ENCODE measurements at regions not wholly inside any gene's neighbourhood (a gene's known extent, or its start where the extent isn't known, plus 50 kb on each side); places are given as distances from the start of the nearest gene placed in this dataset.

- no peak for DNase-seq
- no peak for TF ChIP-seq POLR2A (IDR thresholded peaks at IDR 0.05)
- TF ChIP-seq CTCF (IDR thresholded peaks at IDR 0.05), result no peak
- Histone ChIP-seq H3K4me1 (no peaks in the 10 kb centered on the region), H3K36me3 (no peaks in the 10 kb centered on the region), H3K27me3 (no peaks in the 10 kb centered on the region), H3K27ac (no peak overlapping the region), H3K4me3 (no peak overlapping the region), H3K9me3 (no peaks in the 10 kb centered on the region)
Observed at GRCh38 chr5:51997949-51998348, 614.7 kb downstream of the ISL1 start.

- H3K27me3 ChIP-seq, result no peaks in the 10 kb centered on the region
- H3K27ac ChIP-seq, result no peak overlapping the region
- TF ChIP-seq POLR2A (IDR thresholded peaks at IDR 0.05) (no peak), CTCF (IDR thresholded peaks at IDR 0.05) (peak in 4 of 6 experiments; percentile 28 to 73 (median 64))
- no peaks in the 10 kb centered on the region for H3K4me1 ChIP-seq
- H3K9me3 ChIP-seq, result no peaks in the 10 kb centered on the region
- no peak overlapping the region for H3K4me3 ChIP-seq
- DNase-seq, result no peak
- no peaks in the 10 kb centered on the region for H3K36me3 ChIP-seq
Observed at GRCh38 chr5:52007230-52007858, 624.1 kb downstream of the ISL1 start.

GRCh38 chr5:52010454-52010853, 627.2 kb downstream of the ISL1 start:
- no peaks in the 10 kb centered on the region for H3K4me1 ChIP-seq
- H3K4me3 ChIP-seq, result no peak overlapping the region
- H3K27ac ChIP-seq, result no peak overlapping the region
- no peaks in the 10 kb centered on the region for H3K9me3 ChIP-seq
- TF ChIP-seq POLR2A (IDR thresholded peaks at IDR 0.05), result no peak
- no peak for TF ChIP-seq CTCF (IDR thresholded peaks at IDR 0.05)
- no peaks in the 10 kb centered on the region for H3K27me3 ChIP-seq
- no peak for DNase-seq
- no peaks in the 10 kb centered on the region for H3K36me3 ChIP-seq

GRCh38 chr5:52013523-52013922, 630.3 kb downstream of the ISL1 start:
- Histone ChIP-seq H3K27me3 (no peaks in the 10 kb centered on the region), H3K36me3 (no peaks in the 10 kb centered on the region), H3K27ac (no peak overlapping the region), H3K9me3 (no peaks in the 10 kb centered on the region), H3K4me3 (no peak overlapping the region), H3K4me1 (no peaks in the 10 kb centered on the region)
- no peak for TF ChIP-seq CTCF (IDR thresholded peaks at IDR 0.05)
- no peak for TF ChIP-seq POLR2A (IDR thresholded peaks at IDR 0.05)
- no peak for DNase-seq

GRCh38 chr5:52015760-52016159, 632.5 kb downstream of the ISL1 start:
- no peaks in the 10 kb centered on the region for H3K36me3 ChIP-seq
- TF ChIP-seq POLR2A (IDR thresholded peaks at IDR 0.05), result no peak
- no peak for TF ChIP-seq CTCF (IDR thresholded peaks at IDR 0.05)
- no peaks in the 10 kb centered on the region for H3K9me3 ChIP-seq
- H3K27ac ChIP-seq, result no peak overlapping the region
- H3K4me3 ChIP-seq, result no peak overlapping the region
- no peaks in the 10 kb centered on the region for H3K4me1 ChIP-seq
- H3K27me3 ChIP-seq, result no peaks in the 10 kb centered on the region
- no peak for DNase-seq

GRCh38 chr5:52017567-52017966, 634.3 kb downstream of the ISL1 start:
- Histone ChIP-seq H3K27ac (no peak overlapping the region), H3K9me3 (no peaks in the 10 kb centered on the region), H3K4me3 (no peak overlapping the region), H3K4me1 (no peaks in the 10 kb centered on the region), H3K27me3 (no peaks in the 10 kb centered on the region), H3K36me3 (no peaks in the 10 kb centered on the region)
- no peak for DNase-seq
- TF ChIP-seq POLR2A (IDR thresholded peaks at IDR 0.05) (no peak), CTCF (IDR thresholded peaks at IDR 0.05) (no peak)
